Right hindlimb (tissue), 1 donor: ENCODE measurements at regions not wholly inside any gene's neighbourhood (a gene's known extent, or its start where the extent isn't known, plus 50 kb on each side); places are given as distances from the start of the nearest gene placed in this dataset.
"Not testable (repeated sequence)": the region's sequence is repeated elsewhere in the genome, so short reads cannot be mapped to it uniquely, and the experiment has no call there.

Source experiments
- DNase-seq: peaks from one replicate; pipeline ENCODE4 v3.0.0-alpha.2; 2018

- no peak for DNase-seq
Measured at GRCh38 chr15:62653122-62653521, 389.4 kb upstream of the TPM1 start.

GRCh38 chr15:62656071-62656470 lies 386.5 kb upstream of the TPM1 start:
- DNase-seq: no peak

DNA sequence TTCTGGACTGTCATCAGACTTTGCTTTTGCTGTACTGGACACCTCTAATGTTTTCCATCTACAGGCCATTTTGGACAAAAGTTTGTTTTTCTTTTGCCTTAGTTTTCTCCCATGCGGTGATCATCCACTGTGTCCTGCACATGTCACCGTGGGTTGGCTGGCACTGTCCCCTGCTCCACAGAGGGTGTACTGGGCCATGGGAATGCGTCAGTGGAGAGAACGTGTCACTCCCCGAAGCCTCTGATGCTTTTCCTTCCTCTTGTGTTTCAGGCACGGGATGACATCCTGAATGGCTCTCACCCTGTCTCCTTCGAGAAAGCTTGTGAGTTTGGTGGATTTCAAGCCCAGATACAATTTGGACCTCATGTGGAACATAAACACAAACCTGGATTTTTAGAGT lies 385.0 kb upstream of the TPM1 start:
- not testable (repeated sequence) for DNase-seq

DNA sequence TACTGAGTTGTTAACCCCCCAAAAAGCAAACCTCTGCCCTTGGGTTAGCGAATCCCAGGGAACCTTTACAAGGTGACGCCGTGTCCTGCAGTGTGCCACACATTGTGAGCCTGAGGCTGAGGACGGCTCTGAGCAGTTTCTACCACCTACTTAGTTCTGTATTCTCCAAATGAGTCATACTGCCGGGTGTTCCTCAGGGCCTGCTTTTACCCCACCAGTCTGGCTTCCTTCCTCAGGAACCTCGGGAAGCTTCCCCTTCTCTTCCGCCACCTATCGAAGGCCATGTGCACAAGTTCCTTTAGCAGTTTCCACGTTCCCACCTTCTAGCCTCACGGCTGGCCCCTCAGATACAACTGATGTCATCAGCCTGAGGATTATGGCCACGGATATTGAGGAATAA lies 384.0 kb upstream of the TPM1 start:
- no peak for DNase-seq

DNA sequence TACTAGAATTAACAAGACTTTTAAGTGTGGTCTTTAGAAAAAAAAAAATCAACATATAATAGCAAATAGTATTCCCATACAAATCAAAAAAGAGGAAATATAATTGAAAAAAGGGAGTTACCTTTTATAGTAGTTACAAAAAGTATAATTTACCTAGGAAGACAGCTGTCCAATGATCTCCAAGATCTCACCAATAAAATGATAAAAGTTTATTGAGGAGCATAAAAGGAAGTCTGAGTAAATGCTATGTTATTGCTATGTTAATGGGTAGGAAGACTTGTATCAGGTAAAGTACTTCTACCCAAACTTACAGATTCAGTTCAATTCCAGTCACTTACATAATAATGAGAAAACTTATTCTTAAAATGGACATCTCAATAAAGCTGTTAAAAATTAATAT lies 379.0 kb upstream of the TPM1 start:
- no peak for DNase-seq

DNA sequence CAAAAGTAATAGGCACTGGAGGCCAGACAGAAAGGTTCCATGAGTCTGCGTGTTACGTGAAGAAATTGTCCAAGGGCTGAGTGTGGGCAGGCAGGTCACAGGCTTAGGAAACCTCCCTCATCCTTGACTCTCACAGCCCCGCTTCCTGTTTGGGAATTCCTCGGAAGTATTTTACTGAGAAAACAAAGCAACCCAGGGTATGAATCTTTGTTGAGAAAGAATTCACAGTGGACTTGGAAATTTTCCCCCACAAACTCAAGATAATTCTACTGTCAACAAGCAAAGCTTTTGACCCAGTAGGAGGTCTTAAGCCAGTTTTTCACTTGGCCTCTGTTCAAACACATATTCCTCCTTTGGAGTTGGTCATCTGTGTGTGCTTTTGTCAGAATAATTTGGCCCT lies 377.1 kb upstream of the TPM1 start:
- no peak for DNase-seq

DNA sequence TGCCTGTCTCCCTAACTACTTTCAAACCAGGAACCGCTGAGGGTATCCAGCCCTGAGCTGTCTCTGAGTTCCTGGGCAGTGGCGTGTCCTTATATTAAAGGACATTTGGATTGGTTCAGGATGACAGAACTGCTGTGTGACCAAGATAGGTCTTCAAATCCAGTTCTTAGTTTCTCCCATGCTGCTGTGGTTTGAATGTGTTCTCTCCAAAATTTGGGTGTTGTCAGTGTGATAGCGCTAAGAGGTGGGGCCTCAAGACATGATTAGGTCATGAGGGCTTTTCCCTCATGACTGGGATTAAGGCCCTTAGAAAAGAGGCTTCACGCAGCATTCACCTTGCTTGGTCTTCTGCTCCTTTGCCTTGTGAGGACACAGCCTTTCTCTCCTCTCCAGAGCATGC lies 376.5 kb upstream of the TPM1 start:
- no peak for DNase-seq

DNA sequence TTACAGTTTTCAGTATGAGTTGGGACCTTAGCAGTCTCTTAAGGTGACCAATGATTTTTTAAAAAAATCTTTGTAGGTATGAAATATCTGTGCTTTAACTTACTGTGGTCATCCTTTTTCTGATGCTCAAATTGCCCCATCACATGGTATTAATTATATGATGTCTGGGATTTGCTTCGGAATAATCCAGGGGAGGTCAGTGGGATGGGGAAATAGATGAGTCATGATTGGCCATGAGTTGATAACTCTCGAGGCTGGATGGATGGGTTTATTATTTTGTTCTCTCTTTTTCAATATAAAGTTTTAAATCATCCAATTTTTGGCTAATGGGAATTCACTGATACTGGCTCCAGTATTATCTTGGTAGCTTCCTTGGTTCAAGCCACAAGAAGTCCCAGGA lies 370.3 kb upstream of the TPM1 start:
- no peak for DNase-seq

DNA sequence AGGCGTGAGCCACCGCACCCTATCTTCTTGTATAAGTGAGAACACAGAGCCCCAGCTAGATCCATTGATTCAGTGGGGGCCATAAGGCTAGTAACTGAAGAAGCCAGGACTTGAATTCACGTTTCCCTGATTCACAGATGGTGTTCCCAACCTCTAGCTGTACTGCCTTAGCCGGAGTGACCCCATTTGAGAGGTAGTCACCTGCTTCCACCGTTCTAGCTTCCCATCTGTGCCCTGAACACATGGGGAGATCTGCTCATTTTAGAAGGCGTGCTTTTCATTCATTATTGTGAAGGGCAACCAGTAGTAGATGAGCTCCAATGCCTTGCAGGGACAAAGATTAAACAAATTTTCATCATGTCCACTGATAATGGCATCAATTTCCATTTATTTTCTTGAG lies 365.7 kb upstream of the TPM1 start:
- no peak for DNase-seq

DNA sequence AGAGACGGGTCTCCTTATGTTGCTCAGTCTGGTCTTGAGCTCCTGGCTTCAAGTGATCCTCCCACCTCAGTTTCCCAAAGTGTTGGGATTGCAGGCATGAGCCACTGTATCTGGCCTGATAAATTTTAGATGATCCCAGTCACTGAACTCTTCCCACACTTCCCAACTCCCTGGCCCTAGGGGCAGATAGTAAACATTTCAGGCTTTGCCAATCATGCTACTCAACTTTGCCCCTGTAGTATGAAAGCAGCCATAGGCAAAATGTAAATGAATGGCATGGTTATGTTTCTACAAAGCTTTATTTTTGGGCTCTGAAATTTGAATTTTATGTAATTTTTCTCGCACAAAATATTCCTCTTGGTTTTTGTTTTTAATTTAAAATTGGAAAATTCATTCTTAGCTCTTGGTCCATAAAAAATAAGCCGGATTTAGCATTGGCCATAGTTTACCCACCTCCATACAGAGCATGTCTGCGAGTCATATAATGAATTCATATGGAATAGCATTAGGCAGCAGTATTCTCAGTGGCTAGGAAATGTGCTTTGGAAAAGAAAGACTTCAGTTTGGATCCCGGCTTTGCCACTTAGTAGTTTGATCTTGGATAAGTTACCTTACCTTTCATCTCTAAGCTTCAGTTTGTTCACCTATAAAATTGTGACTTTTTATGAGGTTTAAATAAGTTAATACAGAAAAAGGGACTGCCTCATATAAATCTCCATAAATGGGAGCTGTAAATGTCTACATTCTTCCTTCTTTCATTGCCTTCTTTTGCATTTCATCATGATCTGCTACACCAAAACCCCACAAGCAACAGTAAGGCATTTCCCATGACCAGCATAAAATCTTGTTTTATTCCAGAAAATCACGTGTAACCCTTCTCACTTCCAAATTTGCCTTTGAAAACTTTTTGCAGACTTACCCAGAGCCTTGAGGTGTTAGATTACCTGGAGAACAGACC lies 360.3 kb upstream of the TPM1 start:
- no peak for DNase-seq

DNA sequence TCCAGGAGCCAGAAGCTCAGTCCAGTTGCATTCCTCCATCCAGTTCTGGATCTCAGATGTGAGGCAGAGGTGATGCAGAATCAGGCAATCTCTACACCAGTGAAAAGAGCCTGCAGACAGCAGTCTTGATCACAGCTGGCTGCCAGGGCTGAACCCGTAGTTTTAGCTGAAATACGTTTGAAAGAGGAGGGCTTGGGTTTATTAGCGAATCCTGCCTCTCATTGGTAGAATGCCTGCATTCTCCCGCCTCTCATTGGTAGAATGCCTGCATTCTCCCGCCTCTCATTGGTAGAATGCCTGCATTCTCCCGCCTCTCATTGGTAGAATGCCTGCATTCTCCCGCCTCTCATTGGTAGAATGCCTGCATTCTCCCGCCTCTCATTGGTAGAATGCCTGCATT lies 359.4 kb upstream of the TPM1 start:
- not testable (repeated sequence) for DNase-seq

GRCh38 chr15:62684123-62684808 lies 358.3 kb upstream of the TPM1 start:
- peak; percentile 75 for DNase-seq

DNA sequence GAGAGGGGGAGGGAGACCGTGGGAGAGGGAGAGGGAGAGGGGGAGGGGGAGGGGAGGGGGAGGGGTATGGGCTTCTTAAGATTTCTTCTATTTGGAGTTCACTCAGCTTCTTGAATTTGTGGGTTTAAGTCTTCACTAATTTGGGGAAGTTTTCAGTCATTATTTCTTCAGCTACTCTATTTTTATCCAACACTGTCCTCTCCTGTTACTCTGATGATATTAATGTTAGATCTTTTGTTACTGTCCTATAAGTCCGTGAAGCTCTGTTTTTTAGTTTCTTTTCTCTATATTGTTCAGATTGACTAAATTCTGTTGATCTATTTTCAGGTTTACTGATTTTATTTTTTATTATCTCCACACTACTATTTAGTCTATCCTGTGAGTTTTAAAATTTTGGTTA lies 351.5 kb upstream of the TPM1 start:
- DNase-seq: no peak

DNA sequence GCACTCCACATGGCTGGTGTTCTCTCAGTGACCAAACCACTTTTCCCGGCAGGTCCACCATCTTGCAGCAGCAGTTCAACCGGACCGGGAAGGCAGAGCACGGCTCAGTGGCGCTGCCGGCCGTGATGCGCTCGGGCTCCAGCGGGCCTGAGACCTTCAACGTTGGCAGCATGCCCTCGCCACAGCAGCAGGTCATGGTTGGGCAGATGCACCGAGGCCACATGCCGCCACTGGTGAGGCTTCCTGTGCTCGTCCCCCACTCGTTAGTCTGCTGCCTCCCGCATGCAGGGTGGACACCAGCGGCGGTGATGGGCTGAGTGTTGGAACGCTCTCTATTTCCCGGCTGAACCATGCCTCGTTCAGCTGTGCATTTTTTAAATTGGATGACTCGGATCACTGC lies 344.9 kb upstream of the TPM1 start:
- no peak for DNase-seq

DNA sequence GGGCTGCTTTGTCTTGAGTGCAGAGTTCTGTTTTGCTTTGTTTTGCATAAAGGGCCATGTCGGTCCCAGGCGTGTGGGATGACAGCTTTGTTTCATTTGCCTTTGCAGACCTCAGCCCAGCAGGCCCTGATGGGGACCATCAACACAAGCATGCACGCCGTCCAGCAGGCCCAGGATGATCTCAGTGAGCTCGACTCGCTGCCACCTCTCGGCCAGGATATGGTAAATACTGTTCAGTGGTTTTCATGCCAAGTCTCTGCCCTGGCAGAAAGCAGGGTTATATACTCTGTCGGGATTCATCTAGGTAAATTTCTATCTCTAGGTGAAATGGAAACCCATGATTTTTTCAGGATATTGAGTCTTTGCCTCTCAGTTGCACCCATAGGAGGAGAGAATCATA lies 343.9 kb upstream of the TPM1 start:
- DNase-seq: no peak

GRCh38 chr15:62706317-62706716 lies 336.2 kb upstream of the TPM1 start:
- DNase-seq: no peak

DNA sequence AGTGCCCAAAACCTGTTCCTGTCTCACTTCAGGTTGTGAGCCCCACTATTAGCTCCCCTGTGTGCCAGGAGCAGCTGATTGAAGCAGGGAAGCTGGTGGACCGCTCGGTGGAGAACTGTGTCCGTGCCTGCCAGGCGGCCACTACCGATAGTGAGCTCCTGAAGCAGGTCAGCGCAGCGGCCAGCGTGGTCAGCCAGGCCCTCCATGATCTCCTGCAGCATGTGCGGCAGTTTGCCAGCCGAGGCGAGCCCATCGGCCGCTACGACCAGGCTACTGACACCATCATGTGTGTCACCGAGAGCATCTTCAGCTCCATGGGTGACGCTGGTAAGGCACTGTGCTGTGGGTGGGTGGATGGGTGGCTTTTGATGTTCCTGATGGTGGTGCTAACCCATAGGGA lies 334.1 kb upstream of the TPM1 start:
- no peak for DNase-seq

- no peak for DNase-seq
Measured at GRCh38 chr15:62709261-62709660, 333.3 kb upstream of the TPM1 start.

DNA sequence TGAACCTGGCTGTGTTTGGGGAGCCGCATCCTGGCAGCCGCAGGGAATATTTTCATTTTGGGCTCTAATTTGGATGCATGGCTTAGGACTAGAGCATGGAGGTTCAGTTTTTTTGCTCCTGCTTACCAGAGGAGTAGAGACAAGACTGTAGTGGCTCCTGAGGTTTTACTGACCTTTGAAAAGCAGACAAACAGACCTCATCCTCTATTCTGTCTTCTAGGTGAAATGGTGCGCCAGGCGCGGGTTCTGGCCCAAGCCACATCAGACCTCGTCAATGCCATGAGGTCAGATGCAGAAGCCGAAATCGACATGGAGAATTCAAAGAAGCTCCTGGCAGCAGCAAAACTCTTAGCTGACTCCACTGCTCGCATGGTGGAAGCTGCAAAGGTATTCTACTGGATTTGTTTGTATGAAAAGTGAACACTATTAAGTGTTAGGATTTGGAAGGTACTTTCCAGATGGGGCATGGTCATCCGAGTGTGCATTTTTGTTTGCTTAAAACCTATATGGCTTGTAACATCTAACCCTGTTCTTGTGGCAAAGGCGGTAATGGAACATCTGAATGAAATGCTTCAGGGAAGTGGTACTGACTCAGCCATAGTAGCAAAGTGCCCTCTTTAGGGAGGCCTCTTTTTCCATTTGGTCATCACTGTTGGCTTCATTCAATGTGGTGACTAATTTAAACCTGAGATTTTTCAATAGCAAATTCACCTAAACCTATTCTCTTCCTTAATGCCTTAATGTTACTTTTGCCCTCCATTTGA lies 330.7 kb upstream of the TPM1 start:
- no peak for DNase-seq

GRCh38 chr15:62712455-62712839 lies 330.1 kb upstream of the TPM1 start:
- DNase-seq: no peak

DNA sequence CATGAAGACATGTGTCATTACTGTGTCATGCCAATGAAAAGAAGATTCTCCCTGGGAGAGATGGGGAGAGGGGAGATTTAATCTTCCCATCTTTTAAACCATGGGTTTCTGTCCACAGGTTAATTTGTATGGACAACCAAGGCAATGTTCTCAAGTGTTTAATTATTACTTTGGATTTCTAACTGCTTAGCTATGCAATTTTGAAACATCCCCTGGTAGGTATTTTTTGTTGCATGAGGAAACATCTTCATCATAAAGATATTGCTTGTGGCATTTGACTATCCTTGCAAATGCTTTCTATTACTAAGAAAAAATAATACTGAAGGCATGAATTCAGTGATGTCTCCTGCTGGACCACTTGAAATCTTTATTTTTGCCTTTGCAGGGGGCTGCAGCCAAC lies 326.6 kb upstream of the TPM1 start:
- DNase-seq: no peak

- DNase-seq: no peak
Measured at GRCh38 chr15:62717496-62717895, 325.1 kb upstream of the TPM1 start.

DNA sequence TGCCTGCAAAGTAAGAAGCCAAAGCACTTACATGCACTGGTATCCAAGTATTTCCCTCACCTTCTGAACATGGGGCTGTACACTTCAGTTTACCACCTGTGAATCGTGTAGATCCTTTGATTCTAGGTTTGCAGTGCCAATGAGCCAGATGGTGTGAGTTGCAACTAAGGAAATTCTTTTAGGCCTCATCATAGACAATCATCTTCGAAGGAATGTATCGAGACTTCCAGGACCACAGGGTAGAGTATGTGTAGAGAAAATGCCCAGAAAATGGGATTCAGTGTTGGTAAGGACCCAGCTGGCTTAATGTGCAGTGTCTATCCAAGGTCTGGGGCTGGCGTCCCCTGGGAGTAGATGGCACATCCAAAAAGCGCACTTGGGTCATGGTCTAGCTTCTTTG lies 323.2 kb upstream of the TPM1 start:
- DNase-seq: no peak

DNA sequence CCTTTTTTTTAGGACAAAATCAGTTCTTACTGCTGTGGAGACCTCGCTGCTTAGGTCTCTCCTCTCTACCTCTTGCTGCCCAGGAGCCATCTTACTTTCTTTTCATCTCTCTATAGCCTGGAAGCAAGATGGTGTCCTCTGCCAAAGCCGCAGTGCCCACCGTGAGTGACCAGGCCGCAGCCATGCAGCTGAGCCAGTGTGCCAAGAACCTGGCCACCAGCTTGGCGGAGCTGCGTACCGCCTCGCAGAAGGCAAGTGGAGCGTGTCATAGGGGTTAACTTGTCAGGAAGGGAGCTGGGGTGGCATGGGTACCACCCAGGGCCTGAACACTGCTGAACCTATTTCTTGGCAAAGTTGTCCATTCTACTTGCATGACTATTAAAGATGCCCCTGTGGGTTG lies 320.3 kb upstream of the TPM1 start:
- DNase-seq: no peak
